ENCODE measurements at regions not wholly inside any gene's neighbourhood (a gene's known extent, or its start where the extent isn't known, plus 50 kb on each side); places are given as distances from the start of the nearest gene placed in this dataset.
"Not testable (repeated sequence)": the region's sequence is repeated elsewhere in the genome, so short reads cannot be mapped to it uniquely, and the experiment has no call there.

- peak; percentile 55 for DNase-seq
These were observed 505.3 kb downstream of the CCDC171 start for GRCh38 chr9:16058131-16058549.

- no peak for DNase-seq
These were observed 507.7 kb downstream of the CCDC171 start for GRCh38 chr9:16060436-16061129.

- DNase-seq = no peak
These were observed 509.8 kb downstream of the CCDC171 start for GRCh38 chr9:16062542-16063240.

- no peak for DNase-seq
These were observed 510.4 kb downstream of the CCDC171 start for GRCh38 chr9:16063241-16063591.

GRCh38 chr9:16064771-16065170 lies 511.9 kb downstream of the CCDC171 start:
- DNase-seq = no peak

GRCh38 chr9:16066201-16066600 lies 513.4 kb downstream of the CCDC171 start:
- DNase-seq = not testable (repeated sequence)

GRCh38 chr9:16068476-16068875 lies 515.6 kb downstream of the CCDC171 start:
- no peak for DNase-seq

- DNase-seq = no peak
These were observed 516.4 kb downstream of the CCDC171 start for GRCh38 chr9:16069249-16069648.

- no peak for DNase-seq
These were observed 517.0 kb downstream of the CCDC171 start for GRCh38 chr9:16069671-16070454.

GRCh38 chr9:16070455-16071145 lies 517.8 kb downstream of the CCDC171 start:
- no peak for DNase-seq

GRCh38 chr9:16071400-16071799 lies 518.6 kb downstream of the CCDC171 start:
- no peak for DNase-seq

- DNase-seq = peak; percentile 4
These were observed 522.1 kb downstream of the CCDC171 start for GRCh38 chr9:16074963-16075362.

- DNase-seq = no peak
These were observed 522.9 kb downstream of the CCDC171 start for GRCh38 chr9:16075696-16076095.

GRCh38 chr9:16076511-16076910 lies 523.7 kb downstream of the CCDC171 start:
- DNase-seq = no peak

- DNase-seq = no peak
These were observed 530.0 kb downstream of the CCDC171 start for GRCh38 chr9:16082796-16083195.

GRCh38 chr9:16085167-16085726 lies 532.4 kb downstream of the CCDC171 start:
- no peak for DNase-seq

GRCh38 chr9:16090907-16091629 lies 538.2 kb downstream of the CCDC171 start:
- no peak for DNase-seq

GRCh38 chr9:16092142-16093091 lies 539.6 kb downstream of the CCDC171 start:
- DNase-seq = no peak

- DNase-seq = no peak
These were observed 545.5 kb downstream of the CCDC171 start for GRCh38 chr9:16098306-16098705.

GRCh38 chr9:16099732-16100536 lies 547.1 kb downstream of the CCDC171 start:
- DNase-seq = no peak

All from MV-4-11 (cell line).